OCI-LY7 (cell line): ENCODE measurements at regions not wholly inside any gene's neighbourhood (a gene's known extent, or its start where the extent isn't known, plus 50 kb on each side); places are given as distances from the start of the nearest gene placed in this dataset.

Experiments used
- EZH2phosphoT487 ChIP-seq: fragments of 200-600 bp; sonication (generic); IDR thresholded peaks from 2 replicates; pipeline ENCODE4 v1.6.1; 2018; ENCODE audit warnings: low read depth, borderline replicate concordance, mild to moderate bottlenecking, mixed run types, antibody characterized with exemption, low read length, moderate library complexity, mixed read lengths
- TF ChIP-seq, protein P1 (sequence below): fragments of 200-600 bp; sonication (generic); conservative IDR thresholded peaks from 2 replicates; pipeline ENCODE4 v1.5.1; 2014; ENCODE audit warnings: mild to moderate bottlenecking, antibody characterized with exemption, low read length, moderate library complexity, mixed read lengths

GRCh38 chrX:150162141-150162540 is 201.0 kb upstream of the MAMLD1 start:
- TF ChIP-seq, protein P1, sequence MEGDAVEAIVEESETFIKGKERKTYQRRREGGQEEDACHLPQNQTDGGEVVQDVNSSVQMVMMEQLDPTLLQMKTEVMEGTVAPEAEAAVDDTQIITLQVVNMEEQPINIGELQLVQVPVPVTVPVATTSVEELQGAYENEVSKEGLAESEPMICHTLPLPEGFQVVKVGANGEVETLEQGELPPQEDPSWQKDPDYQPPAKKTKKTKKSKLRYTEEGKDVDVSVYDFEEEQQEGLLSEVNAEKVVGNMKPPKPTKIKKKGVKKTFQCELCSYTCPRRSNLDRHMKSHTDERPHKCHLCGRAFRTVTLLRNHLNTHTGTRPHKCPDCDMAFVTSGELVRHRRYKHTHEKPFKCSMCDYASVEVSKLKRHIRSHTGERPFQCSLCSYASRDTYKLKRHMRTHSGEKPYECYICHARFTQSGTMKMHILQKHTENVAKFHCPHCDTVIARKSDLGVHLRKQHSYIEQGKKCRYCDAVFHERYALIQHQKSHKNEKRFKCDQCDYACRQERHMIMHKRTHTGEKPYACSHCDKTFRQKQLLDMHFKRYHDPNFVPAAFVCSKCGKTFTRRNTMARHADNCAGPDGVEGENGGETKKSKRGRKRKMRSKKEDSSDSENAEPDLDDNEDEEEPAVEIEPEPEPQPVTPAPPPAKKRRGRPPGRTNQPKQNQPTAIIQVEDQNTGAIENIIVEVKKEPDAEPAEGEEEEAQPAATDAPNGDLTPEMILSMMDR: no peak
- no peak for TF ChIP-seq EZH2phosphoT487
